Stimulated activated CD4-positive, alpha-beta T cell treated with anti-CD3 and anti-CD28 coated beads, Interleukin-1b, Interleukin-23, amount 100 ng/mL, for 4 hours (primary cell): ENCODE measurements at regions not wholly inside any gene's neighbourhood (a gene's known extent, or its start where the extent isn't known, plus 50 kb on each side); places are given as distances from the start of the nearest gene placed in this dataset.
"Not testable (repeated sequence)": the region's sequence is repeated elsewhere in the genome, so short reads cannot be mapped to it uniquely, and the experiment has no call there.

Source experiments
- DNase-seq, 2 donors: peaks; one replicate each; pipeline ENCODE4 v3.0.0-alpha.2; 2020; ENCODE audit warnings: low read depth in 2 of 2

DNA sequence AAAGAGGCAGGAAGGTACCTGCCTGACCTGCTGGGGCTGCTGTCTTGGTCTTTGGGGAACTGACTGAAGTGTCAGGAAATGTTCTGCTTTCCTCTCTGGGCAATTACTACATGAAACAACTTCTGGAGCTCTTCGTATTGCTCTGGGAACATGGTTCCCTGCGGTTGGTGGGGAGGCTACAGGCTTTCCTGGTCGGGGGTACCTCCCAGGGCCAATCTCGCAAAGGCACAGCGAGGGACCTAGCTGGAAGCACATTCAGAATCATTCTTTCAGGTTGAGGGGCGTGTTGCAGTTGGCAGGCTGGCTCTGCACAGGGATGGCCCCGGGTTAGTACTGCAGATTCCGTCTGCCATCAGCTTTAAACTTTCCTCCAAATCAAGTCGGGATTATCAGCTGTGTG, 88.9 kb upstream of the RANBP3L start:
- no peak for DNase-seq

DNA sequence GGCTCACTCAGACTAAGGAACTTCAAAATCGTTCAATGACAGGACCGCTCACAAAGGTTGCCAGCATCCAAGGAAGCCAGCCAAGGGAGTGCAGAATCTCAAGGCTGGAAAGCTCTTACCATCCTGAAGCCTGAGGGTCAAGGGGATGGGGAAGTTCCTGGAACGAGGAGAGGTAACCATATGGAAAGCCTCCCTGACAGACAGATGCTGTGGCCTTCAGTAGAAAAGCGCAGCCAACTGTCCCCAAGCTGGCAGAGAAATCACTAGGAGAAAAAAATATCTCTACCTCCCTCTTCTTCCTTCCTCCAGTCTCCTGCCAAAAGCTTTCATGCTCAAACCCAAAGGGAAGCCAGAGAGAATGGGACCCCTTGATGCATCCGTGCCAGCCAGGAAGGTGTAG, 90.5 kb upstream of the RANBP3L start:
- DNase-seq, result no peak

DNA sequence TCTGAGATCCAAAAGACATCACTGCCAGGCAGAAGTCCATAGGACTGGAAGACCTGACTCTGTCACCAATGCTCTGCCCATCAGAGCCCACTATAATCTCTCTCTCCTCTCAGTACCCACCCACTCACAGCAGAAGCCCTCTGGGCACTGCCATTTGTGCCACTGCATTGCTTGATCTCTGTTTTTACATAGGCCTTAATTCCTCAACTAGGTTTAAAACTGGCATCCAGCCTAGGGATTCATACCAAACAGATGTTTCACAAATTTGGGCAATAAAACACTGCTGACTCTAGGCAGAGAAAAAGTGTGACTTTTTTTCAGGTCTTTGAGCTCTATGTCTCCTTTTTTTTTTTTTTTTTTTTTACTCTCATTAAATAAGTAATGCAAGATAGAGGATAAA, 91.1 kb upstream of the RANBP3L start:
- DNase-seq, result no peak

DNA sequence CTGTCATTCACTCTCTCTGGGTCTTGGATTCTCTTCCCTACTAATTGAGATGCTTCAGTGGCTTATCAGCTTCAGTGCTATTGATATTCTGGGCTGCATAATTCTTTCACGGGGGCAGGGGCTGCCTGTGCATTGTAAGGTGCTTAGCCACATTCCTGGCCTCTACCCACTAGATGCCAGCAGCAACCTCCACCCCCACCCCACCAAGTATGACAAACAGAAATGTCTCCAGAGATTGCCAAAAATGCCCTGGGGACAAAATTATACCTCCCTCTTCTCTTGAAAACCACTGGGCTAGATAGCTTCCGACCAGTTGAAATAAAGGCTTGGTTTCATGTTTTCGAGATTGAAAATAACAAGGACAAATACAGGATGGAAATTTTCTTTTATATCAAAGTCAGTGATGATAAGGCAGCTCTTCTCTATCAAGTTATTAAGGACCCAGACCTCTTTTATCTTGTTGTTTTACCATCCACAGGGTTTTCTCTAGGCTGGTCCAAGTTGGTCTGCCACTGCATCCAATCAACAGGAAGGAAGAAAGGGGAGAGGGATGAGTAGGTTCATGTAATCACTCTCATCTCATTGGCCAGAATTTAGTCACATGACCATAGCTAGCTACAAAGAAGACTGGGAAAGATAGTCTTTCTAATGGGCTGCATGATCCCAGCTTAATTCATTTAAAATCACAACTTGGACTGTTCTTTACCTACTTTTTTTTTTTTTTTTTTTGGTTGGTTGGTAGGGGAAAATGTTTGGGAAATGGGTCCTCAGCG, 92.1 kb upstream of the RANBP3L start:
- no peak for DNase-seq

DNA sequence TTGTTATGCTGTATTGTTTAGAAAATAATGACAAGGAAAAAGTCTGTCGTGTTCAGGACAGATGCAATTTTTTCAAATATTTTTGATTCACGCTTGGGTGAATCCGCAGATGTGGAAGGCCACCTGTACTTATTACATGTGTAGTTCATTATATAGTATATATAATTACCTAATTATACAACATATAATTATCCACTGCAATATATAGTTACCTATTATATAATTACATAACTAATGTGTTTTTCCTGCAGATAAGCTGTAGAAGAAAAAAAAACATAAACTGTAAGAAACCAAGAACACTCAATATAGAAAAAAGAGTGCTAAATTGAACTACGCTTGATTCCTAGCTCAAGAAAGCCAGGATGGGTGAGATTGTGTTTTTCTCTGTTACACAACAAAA, 93.6 kb upstream of the RANBP3L start:
- no peak for DNase-seq

DNA sequence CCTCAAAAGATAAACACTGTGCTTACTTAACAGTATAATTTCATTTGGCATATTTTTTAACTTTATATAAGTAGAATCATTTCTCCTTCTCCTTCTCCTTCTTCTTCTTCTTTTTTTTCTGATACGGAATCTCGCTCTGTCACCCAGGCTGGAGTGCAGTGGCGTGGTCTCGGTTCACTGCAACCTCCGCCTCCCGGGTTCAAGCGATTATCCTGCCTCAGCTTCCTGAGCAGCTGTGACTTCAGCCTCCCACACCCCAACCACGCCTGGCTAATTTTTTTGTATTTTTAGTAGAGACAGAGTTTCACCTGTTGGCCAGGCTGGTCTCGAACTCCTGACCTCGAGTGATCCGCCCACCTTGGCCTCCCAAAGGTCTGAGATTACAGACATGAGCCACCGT, 94.2 kb upstream of the RANBP3L start:
- DNase-seq, result not testable (repeated sequence)

DNA sequence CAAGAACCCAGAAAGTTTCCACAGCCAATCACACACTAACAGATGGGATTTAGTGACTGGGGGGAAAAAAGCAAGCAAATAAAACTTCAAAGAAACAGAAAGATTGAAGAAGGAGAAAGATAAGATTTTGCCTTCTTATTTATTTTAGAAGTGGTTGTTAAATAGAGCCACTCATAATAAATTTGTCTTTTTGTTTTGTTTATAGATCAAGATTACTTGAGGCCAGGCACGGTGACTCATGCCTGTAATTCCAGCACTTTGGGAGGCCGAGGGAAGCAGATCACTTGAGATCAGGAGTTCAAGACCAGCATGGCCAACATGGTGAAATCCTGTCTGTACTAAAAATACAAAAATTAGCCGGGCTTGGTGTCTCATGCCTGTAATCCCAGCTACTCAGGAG, 94.9 kb upstream of the RANBP3L start:
- no peak for DNase-seq

DNA sequence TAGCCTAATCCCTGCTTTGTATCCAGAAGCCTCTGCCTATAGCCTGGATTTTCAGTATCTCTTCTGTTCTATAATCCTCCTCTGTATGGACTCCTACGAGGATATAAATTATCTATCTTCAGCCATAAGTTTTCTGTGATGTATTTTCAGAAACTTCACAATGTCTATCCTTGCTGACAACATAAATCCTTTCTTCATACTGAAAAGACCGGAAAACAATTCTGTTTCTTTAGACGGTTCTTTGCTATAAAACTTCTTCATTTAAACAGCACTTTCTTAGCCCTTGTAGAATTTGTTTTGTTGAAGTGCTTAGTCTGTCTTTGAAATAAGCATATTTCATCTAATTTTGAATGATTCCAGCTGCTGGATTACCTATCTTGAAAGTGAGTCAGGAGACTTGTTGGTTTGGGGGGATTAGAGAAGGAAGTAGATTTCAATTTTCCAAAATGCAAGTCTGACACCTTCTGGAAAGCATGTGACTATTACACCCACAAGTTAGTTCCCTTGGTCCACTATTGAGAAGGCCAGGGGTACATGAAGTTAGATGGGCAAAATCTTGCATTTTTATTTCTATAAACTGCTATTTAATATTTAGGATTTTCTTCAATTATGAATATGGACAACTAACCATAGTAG, 96.3 kb upstream of the RANBP3L start:
- no peak for DNase-seq

DNA sequence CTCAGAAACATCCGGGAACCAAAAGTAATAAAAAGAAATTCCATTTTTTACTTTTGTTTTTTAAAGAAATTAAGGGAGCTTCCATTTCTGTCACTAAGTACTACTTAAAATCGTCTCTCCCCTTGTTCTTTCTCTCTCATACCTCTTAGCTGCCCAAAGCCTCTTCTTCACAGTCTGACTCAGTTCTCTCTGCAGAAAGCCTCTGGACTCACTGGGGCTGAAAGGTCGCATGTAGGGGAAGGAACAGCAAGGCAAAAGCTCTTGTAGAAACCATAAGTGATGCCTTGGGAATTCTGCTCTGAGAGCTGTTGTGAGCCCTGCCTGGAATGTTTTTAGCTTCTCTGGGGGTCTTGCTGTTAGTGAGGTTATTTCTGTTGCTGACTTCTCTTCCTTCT, 100.8 kb upstream of the RANBP3L start:
- no peak for DNase-seq

DNA sequence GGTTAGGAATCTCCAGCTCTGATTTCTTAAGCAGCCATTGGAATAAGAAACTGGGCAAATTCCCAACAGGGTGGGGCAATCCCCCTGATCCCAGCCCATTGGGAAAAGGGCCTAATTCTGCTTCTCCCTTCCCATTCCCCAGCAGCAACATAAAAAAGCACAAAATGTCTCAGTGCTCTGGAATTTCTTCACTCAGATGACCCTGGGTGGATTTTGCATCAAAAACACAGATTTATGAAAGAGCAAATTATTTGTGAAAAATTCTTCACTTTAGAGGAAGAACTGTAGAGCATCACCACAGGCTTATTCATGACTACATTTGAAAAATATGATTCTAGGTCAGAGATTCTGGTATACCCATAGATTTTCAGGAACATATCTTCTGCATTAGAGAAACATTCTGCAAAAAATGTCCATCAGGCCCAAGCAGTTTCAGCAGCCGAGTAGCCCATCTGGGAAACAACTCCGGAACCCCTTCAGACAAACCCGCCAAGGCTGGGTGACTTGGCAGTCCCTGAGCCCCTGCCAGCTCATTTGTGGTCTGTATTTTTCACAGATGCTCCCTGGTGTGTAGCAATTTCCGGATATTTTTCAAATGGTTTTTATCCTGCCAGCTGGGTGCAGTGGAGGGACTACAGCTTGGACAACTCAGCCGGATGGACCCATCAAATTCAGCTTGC, 102.1 kb upstream of the RANBP3L start:
- DNase-seq, result no peak

DNA sequence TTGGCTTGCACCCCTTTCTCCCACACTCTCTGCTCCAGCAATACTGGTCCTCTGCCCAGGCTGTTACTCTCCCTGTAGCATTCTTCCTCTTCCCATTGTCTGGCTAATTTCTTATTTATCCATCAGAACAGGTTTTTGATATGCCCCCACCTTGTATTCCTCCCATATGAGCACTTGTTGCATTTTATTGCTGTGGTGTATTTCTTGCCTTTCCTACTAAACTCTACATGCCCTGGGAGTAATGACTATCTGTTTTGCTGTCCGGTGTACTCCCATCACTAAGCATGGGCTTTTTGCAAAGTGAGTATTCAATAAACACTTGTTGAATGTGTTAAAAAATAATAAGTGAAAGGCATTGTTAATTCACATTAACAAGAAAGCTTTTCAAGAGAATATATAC, 104.3 kb upstream of the RANBP3L start:
- DNase-seq, result no peak

DNA sequence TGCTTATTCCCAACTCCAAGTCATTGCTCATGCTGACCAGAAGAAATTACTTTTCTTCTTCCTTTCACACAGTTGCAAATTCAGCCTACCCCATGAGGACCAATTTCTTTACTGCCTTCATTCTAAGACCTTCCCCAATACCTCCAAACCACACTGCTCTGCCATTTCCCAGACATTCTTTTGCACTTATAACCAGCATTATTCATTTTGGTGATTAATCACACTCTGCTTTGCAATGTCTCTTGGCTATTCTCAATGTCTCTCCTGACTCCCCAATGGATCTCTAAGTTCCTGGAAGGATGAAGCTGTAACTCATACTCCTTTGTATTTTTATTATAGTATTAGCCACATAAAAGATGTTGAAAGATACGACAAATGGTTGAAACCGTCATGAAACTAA, 105.7 kb upstream of the RANBP3L start:
- DNase-seq, result no peak

DNA sequence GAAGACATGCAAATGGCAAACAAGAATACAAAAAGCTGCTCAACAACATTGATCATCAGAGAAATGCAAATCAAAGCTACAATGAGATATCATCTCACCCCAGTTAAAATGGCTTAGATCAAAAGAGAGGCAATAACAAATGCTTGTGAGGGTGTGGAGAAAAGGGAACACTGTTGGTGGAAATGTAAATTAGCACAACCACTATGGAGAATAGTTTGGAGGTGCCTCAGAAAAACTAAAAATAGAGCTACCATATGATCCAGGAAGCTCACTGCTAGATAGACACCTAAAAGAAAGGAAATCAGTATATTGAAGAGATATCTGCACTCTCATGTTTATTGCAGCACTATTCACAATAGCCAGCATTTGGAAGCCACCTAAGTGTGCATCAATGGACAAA, 108.0 kb upstream of the RANBP3L start:
- DNase-seq, result not testable (repeated sequence)

DNA sequence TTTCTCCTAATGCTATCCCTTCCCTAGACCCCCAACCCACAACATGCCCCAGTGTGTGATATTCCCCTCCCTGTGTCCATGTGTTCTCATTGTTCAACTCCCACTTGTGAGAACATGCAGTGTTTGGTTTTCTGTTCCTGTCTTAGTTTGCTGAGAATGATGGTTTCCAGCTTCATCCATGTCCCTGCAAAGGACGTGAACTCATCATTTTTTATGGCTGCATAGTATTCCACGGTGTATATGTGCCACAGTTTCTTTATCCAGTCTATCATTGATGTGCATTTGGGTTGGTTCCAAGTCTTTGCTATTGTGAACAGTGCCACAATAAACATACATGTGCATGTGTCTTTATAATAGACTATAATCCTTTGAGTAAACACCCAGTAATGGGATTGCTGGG, 109.0 kb upstream of the RANBP3L start:
- DNase-seq, result not testable (repeated sequence)

DNA sequence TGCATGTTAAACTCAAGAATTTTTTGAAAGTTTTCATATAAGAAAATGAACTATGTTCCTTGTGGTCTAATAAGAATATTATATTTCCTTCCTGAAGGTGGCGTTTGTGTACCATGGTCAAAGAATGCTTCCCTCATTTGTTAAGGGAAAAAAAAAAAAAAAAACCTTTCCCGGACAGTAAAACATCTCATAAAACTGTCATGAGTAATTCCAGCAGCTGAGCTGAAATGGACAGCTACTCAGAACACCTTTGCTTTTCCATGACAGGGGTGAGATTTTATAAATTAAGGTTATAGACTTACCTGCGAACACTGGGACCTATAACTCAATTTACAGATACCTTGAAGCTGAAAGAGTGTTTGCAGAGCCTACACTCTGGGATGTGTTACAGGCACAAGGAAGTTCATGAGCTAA, 113.2 kb upstream of the RANBP3L start:
- DNase-seq, result no peak

DNA sequence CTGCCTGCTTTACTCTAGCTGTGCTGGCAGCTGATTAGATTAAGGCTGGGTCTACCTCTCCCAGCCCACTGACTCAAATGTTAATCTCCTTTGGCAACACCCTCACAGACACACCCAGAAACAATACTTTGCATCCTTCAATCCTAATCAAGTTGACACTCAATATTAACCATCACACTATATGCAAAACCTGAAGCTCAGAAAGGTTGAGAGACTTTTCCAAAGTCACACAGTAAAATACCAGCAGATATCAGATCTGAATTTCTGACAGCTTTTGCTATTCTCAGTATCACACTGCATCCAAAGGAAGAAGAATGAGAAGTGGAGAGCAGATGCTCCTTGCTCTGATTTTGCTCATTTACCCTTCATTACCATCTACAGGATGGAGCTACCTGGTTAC, 114.9 kb upstream of the RANBP3L start:
- no peak for DNase-seq

DNA sequence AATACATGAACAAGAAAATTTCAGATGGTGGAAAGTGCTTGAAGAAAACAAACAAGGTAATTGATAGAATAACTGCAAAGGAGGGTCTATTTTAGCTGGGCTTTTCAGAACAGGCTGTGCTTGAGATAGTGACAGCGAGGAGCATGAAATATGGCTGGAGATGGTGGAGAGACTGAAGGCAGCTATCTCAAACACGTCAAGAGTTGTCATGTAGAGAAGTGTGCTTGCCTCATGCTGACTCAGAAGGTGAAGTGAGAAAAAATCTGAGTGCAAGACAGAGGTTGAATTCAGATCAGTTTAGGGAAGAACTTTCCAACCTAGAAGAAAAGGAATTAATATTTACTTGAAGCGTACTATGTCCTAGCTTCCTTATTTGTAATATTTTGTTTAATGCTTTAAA, 115.5 kb upstream of the RANBP3L start:
- DNase-seq, result no peak

DNA sequence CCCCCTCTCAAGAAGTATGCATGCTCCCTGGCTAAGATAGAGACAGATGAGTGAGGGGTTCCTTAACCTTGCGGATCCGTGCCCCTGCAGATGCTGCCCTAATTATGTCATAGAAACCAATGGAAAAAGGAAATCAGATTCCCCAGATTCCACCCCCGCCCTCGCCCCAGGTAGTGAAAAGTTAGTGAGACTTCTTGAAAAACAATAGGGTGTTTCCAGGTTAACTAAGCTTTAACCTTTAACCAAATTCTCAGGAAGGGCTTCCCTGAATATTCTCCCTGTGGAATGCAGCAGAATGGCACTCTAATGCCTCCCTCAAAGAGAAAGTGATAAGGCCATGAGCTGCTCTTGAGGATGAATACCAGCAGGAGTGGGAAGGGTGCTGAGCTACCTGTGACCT, 116.0 kb upstream of the RANBP3L start:
- DNase-seq, result no peak

DNA sequence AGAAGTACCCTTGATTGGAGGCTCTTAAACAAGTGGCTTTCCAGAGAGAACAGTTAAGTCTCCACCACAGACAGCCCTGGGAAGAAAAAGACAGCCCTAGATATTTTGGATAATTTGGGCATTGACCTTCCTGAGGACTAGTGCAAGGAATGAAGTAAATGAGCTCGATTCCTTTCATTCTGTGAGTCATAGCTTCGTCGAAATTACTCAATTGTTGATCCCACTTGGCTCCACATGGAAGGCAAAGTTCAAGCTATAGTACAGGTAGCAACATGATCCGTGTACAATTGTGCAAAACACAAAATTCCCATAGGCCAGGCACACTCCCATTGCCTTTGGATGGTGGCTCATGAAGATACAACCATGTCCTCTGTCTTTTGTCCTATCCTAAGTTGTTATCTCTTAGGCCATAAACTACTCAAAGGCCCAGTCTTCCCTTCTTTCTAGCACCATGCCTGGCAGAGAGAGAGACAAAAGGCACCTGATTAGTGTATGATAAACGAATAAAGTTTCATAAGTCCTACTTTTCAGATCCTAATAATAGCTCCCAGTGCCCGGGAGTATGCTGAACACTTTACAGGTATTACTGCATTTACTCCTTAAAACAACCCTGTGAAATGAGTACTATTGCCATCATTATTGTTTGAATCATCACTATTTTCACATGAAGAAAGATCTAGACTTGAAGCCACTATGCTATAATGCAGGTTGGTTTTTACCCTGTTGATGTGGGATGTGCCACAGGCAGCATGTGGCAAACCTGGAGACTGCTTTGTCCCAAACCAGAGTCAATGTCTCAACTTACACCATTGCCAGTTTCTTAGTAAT, 116.7 kb upstream of the RANBP3L start:
- no peak for DNase-seq

DNA sequence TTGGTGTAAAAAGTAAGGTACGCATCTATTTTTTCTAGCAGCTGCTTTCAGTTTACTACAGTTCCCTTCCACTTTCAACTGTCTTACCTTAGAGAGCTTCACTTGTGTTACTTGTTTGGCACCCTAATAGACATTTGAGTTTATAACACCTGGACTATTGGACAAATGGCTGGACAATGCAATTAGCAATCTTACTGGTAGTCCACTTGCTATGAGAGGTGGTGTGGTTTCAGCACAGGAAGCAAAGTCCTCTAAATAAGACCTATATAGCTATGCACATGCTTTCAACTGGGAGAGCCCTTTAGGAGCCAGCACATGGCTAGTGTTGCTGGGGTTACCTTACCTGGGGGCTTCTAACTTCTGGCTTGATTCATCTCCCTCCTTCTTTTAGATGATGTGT, 119.6 kb upstream of the RANBP3L start:
- DNase-seq, result no peak

DNA sequence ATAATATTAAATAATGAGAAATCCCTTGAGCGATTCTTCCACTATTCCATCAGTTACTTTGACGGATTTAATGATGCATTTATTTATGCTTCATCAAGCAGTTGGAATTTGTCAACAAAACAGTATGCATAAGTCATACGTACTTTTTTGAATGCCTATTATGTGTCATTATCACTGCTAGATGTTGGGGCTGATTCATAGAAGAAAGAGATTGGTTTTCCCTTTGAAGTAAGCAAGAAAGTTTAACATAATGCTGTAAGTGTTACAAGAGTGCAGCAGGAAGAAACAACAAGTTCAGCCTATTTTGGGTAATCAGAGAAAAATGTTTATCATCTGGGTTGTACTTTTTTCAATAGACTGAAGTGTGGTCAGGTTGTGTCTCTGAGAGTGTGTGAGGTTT, 121.2 kb upstream of the RANBP3L start:
- DNase-seq, result no peak

DNA sequence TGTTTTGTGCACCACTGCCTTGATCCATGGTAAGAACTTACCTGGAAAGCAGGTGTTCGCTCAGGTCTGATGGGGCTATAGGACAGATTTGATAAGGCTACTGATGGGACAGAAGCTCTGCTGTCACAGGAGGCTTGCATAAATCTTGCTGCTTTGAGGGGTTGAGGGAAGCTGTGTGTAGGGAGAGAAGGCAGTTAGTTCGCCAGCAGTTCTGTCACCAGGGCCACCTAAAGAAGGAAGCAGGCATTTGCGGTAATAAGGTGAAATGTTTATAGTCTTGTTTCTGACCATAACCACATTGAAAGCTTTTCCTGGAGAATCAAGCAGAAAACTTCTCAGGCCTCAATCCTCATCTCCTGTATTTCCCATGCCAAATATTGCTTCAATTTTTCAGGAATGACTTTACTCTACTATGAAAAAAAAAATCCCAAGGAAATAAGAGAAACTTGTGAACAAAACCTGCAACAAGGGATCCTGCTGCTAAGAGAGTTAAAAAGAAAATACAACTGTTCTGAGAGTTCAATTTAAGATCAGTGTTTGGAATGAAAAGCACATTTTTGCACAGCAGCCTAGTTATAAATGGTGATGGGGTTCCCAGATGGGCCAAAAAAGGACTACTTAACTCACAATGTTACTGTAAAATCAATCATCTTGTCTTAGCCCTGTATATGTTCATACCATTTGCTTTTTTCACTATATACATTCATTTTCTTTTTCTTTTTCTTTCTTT, 122.0 kb upstream of the RANBP3L start:
- DNase-seq, result no peak
